ENCODE measurements at regions not wholly inside any gene's neighbourhood (a gene's known extent, or its start where the extent isn't known, plus 50 kb on each side); places are given as distances from the start of the nearest gene placed in this dataset.

GRCh38 chr6:25142506-25142905 is 136.7 kb upstream of the CARMIL1 start:
- DNase-seq, result no peak
- no peak overlapping the region for H3K27ac ChIP-seq
- H3K27me3 ChIP-seq (replicated peaks), result no peaks in the 10 kb centered on the region
- H3K4me3 ChIP-seq (ENCODE audit: low read depth, low read length), result no peak overlapping the region
- no peaks in the 10 kb centered on the region for H3K36me3 ChIP-seq (replicated peaks)
- TF ChIP-seq CTCF (IDR thresholded peaks at IDR 0.05; ENCODE audit: low read depth, low read length, missing control alignments), result no peak
- in situ Hi-C loops (cut with HindIII; ENCODE audit: low pct_ligation_motif_present, low sequenced_read_pairs), result no loop called here

- DNase-seq, result no peak
- no peaks in the 10 kb centered on the region for H3K36me3 ChIP-seq (replicated peaks)
- no peaks in the 10 kb centered on the region for H3K27me3 ChIP-seq (replicated peaks)
- in situ Hi-C loops (cut with HindIII; ENCODE audit: low pct_ligation_motif_present, low sequenced_read_pairs), result no loop called here
- no peak for TF ChIP-seq CTCF (IDR thresholded peaks at IDR 0.05; ENCODE audit: low read depth, low read length, missing control alignments)
- H3K27ac ChIP-seq, result no peak overlapping the region
- no peak overlapping the region for H3K4me3 ChIP-seq (ENCODE audit: low read depth, low read length)
Measured at GRCh38 chr6:25144919-25145318, 134.3 kb upstream of the CARMIL1 start.

GRCh38 chr6:25147223-25147622 is 132.0 kb upstream of the CARMIL1 start:
- Histone ChIP-seq H3K27me3 (replicated peaks) (no peaks in the 10 kb centered on the region), H3K27ac (no peak overlapping the region), H3K36me3 (replicated peaks) (no peaks in the 10 kb centered on the region), H3K4me3 (ENCODE audit: low read depth, low read length) (no peak overlapping the region)
- DNase-seq, result no peak
- no peak for TF ChIP-seq CTCF (IDR thresholded peaks at IDR 0.05; ENCODE audit: low read depth, low read length, missing control alignments)
- in situ Hi-C loops (cut with HindIII; ENCODE audit: low pct_ligation_motif_present, low sequenced_read_pairs), result no loop called here

GRCh38 chr6:25150031-25150430 is 129.1 kb upstream of the CARMIL1 start:
- no peaks in the 10 kb centered on the region for H3K36me3 ChIP-seq (replicated peaks)
- H3K27ac ChIP-seq, result no peak overlapping the region
- in situ Hi-C loops (cut with HindIII; ENCODE audit: low pct_ligation_motif_present, low sequenced_read_pairs), result no loop called here
- DNase-seq, result no peak
- H3K27me3 ChIP-seq (replicated peaks), result no peaks in the 10 kb centered on the region
- no peak for TF ChIP-seq CTCF (IDR thresholded peaks at IDR 0.05; ENCODE audit: low read depth, low read length, missing control alignments)
- H3K4me3 ChIP-seq (ENCODE audit: low read depth, low read length), result no peak overlapping the region

GRCh38 chr6:25150863-25151262 is 128.3 kb upstream of the CARMIL1 start:
- H3K27ac ChIP-seq, result no peak overlapping the region
- in situ Hi-C loops (cut with HindIII; ENCODE audit: low pct_ligation_motif_present, low sequenced_read_pairs), result no loop called here
- H3K36me3 ChIP-seq (replicated peaks), result no peaks in the 10 kb centered on the region
- no peak for TF ChIP-seq CTCF (IDR thresholded peaks at IDR 0.05; ENCODE audit: low read depth, low read length, missing control alignments)
- no peak overlapping the region for H3K4me3 ChIP-seq (ENCODE audit: low read depth, low read length)
- no peaks in the 10 kb centered on the region for H3K27me3 ChIP-seq (replicated peaks)
- DNase-seq, result no peak

GRCh38 chr6:25153079-25153478 is 126.1 kb upstream of the CARMIL1 start:
- no peaks in the 10 kb centered on the region for H3K36me3 ChIP-seq (replicated peaks)
- no peak overlapping the region for H3K4me3 ChIP-seq (ENCODE audit: low read depth, low read length)
- in situ Hi-C loops (cut with HindIII; ENCODE audit: low pct_ligation_motif_present, low sequenced_read_pairs), result no loop called here
- TF ChIP-seq CTCF (IDR thresholded peaks at IDR 0.05; ENCODE audit: low read depth, low read length, missing control alignments), result no peak
- H3K27me3 ChIP-seq (replicated peaks), result no peaks in the 10 kb centered on the region
- no peak for DNase-seq
- no peak overlapping the region for H3K27ac ChIP-seq
